NCI-H1092 treated with DMSO at 0.1 percent for 48 hours (cell line): ENCODE measurements at regions not wholly inside any gene's neighbourhood (a gene's known extent, or its start where the extent isn't known, plus 50 kb on each side); places are given as distances from the start of the nearest gene placed in this dataset.

ENCODE experiments used
- DNase-seq: peaks from one replicate; lab custom pipeline; 2025; lab: John Stamatoyannopoulos, UW

DNA sequence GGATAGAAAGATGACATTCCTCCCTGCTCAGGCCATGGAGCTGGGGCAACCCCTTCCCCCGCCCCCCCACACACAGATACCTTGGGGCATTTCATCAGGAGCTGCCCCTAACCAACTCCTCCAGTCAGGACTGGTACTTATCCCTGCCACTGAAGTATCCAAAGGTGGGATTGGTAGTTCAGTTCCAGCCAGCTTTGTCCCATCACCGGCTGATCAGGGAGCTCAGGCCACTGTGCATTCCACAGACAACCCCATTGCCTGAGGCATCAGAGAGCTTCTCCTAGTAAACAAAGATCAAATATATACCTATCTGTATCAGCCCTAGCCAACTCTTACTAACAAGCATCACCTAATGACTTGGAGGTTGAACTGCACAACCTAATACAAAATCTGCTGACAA, 218.2 kb upstream of the FMR1 start:
- DNase-seq, result no peak

DNA sequence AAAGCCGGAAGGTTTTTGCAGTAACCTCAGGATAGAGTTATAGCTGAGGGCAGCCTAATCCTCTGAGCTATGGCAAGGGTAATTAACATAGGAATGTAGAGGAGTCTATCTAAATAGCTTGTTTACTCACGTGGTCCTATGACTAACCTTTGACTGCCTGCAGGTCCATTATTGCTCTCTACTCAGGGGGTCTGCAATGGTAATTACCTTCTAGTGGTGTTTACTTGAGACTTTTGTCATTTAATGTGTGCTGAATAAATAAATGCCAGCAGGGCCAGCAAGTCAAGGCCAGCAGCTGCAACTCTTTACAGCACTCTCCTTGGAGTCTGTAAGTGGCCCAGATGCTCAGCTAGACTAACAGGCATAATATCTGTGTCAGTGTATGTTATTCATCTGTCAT, 212.7 kb upstream of the FMR1 start:
- peak; percentile 38 for DNase-seq

DNA sequence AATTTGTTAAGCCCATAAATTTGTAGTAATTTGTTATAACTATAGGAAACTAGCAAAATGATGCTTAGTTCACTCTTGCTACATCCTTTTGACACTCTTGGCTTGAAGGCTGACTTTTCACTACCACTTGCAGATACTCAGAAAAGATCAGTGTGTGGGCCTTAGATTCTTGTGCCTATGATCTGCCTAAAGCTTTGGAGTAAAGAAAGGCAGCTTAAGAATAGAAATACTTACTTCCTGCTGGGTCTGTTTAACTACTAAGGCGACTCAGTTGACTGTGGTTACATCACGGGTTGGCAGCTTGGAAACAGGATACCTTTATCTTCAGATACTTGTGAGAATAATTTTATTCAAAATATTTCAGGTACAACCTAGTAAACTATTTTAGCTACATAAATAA, 201.4 kb upstream of the FMR1 start:
- DNase-seq, result no peak

DNA sequence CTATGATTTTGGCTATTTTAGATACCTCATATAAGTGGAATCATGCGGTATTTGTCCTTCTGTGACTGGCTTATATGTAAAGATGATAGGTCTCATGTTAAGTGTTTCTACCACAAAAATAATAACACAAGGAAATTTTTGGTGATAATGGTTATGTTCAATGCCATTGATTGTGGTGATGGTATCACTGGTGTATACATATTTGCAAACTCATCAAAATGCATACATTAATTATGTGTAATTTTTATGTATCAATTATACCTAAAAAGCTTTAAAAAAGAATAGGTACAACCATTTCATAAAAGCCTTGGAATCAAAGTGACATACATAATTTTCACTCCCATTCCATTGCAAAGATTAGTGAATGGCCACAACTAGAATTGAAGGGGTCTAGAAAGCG, 178.3 kb upstream of the FMR1 start:
- DNase-seq, result no peak

DNA sequence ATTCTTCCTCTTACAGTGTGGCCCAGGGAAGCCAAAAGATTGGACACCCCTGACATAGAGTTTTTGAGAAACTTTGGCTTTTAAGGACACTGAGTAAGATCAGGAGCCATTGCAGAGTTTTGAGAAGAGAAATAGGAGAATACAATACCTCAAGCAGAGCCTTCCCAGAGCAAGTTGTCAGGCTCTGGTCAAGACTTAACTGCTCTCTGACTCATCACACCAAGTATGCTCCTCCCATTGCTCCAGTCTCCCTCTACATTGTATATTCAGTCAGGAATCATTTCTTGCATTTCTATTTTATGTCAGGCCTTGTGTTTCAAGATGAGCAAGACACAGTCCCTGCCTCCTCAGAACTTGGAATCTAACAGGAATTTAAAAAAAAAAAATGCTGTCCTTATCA, 176.4 kb upstream of the FMR1 start:
- DNase-seq, result no peak

DNA sequence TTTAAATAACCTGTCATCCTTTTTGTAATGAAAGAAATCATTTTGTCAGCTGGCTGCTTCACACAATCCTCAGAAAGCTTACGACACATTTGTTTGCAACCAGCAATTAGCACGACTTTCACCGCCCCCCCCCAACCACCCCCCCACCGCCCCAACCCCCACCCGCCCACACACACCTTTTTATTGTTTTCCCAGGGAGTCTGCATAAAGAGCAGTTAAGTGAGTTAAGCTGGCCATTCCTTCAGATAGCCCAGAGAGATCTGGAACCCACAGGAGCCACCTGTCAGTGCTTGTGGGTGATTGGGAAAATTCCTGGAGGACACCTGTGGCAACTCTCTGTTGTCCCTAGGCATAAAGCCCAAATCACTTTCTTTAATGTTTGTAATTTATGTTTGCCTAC, 175.7 kb upstream of the FMR1 start:
- DNase-seq, result no peak

DNA sequence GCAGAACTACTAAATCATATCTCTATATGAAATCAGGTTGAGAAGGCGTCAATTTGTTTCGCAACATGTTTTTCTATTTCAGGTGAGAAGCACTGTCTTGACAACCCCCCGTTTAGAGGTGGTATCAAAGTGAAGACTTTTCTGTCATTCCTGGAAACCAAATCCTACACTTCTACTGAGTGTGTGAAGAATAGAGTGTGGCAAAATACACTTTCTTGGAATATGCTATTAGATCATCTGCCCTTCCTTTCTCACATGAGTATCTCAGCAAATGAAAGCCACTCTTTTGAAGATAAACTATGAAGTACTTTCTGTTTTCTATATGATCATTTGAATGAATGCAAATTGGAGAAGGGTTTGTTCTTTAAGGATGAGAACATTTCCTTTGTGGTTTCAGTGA, 174.0 kb upstream of the FMR1 start:
- no peak for DNase-seq

DNA sequence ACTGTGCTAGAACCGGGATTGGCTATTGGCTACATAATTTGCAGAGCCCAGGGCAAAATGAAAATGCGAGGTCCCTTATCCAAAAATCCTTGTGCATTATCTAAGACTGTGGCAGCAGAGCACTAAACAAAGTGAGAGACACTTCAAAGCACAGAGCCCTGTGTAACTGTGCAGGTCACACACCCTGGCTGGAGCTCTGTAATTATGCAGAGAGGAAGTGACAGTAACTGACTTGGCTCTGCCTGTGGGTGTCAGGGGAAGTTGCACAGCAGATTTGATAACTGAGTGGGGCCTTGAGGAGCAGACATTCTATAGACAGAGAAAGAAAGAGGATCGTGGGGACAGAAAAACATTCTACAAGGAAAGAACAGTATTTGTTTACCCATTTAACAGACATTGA, 173.5 kb upstream of the FMR1 start:
- DNase-seq, result no peak

DNA sequence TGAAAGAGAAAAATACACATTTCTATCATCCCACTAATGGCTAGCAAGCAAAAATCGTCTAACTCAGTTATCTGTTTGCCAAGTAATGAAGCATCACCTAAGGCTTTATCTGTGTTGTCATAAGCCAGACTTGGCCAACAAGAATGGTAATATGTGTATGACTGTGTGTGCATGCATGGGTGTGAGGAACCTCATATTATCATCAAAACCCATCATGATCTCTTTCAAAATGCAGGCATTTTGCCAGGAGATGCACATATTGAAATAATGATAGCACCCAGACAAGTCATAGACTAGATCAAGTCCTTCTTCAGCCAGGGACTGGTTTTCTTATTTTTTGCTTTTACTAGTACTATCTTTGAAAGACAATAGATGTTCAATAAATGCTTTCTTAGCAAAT, 172.5 kb upstream of the FMR1 start:
- no peak for DNase-seq

DNA sequence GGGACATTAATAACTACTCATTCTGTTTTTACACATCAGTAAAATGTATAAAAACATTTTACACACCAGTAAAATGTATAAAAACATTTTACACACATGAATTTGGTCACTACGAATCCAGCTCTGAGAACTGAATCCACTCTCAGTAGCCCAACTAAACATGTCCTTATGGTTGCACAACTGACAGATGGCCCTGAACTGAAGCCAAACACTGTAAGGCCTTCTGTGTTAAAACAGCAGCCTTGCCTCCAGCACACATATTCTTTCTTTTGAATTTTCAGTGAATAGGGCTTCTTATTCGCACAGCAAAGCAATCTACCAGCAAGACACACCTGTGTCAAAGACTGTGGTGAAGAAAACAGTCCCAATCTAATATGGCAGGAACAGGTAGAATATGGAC, 169.9 kb upstream of the FMR1 start:
- DNase-seq, result no peak

DNA sequence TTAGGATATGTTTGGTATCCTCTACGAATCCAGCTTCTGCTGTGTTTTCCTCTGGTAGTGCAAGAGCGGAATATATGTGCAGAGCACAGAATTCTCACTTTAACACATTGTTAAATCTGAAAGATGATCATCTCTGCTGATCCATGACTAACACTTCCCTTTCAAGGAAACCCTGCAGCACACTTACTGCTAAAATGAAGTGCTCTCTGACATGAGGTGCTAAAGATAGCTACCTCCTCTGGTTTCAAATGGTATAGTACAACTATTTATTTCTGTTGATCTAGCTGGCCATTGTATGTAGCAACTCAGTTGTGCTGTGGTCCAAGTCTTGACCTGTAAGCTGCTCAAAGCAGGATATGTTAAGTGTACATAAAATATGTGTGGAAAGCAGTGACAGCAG, 162.4 kb upstream of the FMR1 start:
- no peak for DNase-seq

DNA sequence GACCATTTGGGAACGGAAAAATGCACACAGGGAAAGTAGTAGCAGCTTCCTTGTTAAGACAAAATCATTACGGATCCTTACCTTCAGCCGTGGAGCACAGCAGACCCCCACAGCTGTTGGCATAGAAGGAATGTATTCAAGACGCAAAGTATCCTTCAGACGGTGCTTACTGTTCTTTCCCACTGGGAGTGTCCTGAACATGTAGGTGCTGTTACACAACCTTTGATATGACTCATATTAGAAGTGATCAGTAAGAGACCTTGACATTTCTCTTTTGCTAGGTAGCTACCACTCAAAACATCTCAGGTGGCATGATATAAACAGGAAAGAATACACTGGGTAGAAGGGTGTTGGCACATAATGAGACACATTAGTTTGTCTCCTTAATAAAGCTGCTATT, 154.0 kb upstream of the FMR1 start:
- DNase-seq, result no peak

DNA sequence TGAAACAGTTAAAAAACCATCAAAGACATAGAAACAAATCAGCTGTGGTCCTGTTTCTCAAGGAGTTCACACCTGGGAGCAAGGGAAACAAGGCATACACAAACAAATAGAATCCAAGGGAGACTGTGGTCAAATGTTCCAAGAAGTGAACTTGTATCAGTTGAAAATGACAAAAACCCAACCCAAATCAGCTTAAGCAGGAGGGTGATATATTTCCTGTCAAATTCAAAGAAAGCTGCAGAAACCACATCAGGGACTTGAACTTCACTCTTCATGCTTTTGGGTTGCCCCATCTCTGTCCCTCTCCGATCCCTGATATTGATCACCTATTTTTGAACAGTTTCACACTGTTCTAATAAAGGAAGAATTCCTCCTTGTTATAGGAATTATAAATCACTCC, 148.6 kb upstream of the FMR1 start:
- DNase-seq, result no peak

DNA sequence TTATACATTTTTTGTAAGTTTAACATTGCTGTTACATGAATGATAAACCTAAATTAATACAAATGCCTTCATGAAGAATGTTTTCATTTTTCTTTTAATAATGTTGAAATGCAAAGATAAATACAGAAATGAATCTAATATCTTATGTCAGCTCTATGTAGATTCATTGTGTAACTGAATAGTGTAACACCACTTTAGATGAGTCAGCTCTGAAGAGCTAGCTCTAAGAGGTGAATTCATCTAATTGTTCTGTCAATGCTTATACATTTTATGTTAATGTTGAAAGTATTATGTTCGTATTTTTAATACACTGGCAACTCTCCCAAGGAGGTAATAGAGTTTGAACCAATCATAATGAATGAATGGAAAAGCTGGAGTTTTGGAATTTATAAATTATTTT, 146.9 kb upstream of the FMR1 start:
- no peak for DNase-seq

DNA sequence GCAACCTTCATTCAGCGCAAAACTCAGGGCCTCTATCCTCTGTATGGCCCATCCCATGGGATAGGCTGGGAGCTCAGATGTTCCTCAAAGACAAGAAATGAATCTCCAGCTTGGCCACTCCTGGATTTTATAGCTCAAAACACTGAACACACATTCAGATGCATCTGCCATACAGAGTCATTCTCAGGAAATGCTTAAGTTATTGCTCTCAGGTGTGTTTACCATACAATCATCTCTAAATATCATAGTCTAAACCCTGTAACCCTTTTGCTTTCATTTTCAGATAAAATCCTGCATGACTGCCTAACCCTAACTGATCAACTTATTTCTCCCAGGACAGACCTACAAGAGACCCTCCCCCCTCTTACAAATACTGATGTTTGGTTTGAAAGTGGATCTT, 140.9 kb upstream of the FMR1 start:
- no peak for DNase-seq

DNA sequence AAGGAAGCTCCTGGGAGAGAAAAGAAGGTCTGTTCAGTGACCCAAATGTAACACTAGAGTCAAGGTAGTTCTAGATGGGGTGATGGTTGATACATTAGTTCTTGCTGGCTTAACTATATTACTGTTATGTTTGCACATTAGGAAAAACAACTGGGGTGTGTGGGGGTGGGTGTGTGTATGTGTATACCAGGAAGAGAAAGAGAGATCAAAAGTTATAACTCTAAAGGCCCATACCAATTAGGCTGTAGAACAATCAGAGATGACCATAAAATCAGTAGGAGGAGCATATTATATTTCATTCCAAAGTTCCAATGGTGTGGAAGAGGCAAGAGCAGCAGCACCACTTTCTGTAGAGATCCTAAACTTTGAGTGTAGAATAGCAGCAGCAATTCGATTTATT, 134.7 kb upstream of the FMR1 start:
- DNase-seq, result no peak

DNA sequence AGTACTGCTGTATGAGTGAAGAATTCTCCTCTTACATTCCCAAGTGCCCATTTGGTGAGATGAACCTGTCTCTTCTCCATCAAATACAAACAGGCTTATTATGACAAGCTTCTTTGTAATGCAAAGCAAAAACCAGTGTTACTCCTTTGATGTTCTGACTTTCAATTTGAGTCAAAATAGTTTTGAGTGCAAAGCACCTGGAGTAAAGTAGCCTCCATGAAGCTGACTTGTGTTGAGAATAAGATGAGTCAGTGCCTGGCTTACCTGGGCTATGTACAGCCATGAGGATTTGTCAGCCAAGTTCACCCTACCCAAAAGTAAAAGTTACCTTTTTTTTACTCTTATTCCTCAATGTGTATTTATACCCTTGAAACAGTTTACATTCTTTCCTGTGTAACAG, 132.5 kb upstream of the FMR1 start:
- no peak for DNase-seq

DNA sequence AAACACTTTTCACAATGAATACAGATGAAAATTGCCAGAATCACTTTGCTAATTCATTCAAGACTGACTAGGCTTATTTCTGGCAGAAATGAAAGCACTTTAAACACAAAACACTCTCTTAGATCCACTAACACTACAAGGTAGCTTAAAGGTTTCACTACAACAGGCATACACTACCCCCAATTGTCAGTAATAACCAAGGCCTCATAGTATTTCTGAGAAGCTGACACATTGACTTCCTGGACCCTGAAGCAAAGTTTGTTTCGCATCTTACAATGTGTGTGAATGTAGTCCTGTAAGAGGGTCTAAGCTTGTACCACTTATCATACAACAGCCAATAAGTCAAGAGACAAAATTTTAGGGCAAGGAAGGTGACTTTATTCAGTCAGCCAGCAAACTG, 129.9 kb upstream of the FMR1 start:
- no peak for DNase-seq

DNA sequence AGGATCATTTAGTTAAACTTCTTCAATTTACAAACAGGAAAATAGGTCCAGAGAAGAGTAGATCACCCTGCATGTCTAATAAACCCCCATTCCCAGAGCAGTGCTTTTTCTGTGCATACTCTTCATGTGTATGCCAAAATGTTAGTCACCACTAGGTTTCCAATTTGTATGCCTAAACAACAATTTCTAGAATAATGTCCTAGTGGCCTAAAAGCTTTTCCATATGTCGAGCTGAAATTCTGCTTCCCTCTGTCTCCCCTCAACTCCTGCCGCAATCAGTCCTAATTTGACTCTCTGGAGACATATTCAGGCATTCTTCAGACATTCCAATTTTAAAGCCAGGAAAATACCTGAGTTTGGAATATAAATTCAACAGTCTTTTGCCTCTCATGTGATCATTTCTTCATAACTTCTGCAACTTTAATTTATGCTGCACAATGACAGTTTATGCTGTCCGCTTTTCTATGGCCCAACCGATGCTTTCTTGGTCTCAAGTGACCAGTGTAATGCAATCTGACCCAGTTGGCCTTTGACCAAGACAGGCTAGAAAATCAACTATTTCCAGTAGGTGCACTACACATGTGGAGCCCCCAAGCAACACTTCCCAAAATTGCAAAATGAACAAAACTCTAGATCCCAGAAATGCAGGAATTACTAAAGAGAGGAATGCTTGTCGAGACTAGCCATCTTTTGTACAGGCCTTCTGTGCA, 122.9 kb upstream of the FMR1 start:
- no peak for DNase-seq

DNA sequence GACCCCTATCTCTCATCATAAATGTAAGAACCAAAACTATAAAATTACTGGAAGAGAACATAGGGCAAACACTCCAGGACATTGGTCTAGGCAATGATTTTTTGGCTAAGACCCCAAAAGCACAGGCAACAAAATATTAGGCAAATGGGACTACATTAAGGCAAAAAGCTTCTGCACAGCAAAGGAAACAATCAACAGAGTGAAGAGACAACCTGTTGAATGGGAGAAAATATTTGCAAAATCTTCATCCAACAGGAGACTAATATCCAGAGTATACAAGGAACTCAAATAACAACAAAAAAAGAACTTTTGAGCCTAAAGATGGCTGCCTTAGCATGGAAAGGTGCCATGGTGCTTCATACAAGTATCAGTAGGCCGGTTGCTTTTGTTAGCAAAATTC, 111.1 kb upstream of the FMR1 start:
- DNase-seq, result no peak

DNA sequence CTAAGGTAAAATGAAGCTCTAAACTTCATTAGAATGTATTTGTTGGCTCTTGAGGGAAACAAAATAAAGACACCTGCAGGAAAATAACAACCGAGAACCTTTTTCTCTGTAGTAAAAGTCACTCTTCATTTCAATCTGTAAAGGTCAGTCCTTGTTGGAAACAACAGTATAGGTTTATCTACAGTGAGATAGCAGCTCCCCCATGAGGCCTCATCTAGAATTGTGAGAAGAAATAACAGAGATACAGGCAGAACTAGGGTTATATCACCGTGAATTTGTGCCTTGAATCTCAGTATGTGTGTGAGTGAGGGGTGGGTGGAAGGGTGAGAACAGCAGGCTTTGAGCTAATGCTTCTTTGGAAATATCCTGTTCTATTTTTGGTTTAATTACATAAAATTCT, 107.8 kb upstream of the FMR1 start:
- DNase-seq, result peak; percentile 65

DNA sequence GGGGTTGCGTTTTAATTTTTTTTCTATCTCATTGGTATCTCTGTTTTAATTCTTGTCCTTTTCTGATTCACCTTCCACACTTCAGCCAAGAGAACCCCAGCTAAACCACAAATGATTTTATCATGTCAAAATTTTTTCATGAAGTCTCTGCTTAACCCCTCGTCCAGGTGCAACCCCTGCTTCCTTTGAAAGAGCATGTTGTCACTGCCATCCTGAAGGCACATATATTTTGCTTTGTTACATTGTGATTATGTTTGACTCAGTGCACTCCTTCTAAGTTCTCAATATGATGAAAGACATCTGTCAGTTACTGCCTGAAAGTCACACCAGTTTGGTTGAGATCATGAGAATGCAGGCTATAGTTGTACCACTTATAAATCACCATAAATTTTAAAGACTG, 99.9 kb upstream of the FMR1 start:
- no peak for DNase-seq

DNA sequence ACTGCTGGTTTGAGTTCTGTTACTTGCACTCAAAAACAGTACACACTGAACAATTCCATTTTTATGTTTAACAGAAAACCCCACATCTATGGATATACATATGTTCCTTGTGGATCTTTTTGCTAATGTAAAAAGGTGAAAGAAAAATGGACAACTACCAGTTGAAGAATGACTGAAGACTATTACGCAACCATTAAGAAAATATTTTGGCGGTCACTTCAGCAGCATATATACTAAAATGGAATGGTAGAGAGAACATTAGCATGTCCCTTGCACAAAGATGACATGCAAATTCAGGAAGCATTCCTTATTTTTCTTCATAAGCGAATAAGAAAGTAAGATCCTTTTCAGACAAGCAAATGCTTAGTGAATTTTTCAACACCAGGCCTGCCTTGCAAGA, 84.6 kb upstream of the FMR1 start:
- no peak for DNase-seq

DNA sequence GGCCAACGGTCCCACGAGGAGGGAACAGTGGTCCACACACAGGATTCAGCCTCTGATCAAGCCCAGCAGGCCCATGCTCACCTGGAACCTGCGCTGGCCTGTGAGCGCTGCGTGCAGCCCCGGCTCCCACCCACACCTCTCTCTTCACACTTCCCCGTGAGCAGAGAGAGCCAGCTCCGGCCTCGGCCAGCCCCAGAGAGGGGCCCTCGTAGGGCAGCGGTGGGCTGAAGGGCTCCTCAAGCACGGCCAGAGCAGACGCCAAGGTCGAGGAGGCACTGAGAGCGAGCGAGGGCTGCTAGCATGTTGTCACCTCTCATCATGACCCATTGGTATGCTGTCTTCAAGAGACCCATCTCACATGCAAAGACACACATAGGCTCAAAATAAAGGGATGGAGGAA, 83.0 kb upstream of the FMR1 start:
- DNase-seq, result no peak
